PFSK-1 (cell line): ENCODE measurements at regions not wholly inside any gene's neighbourhood (a gene's known extent, or its start where the extent isn't known, plus 50 kb on each side); places are given as distances from the start of the nearest gene placed in this dataset.

Source experiments
- TAF1 ChIP-seq: IDR thresholded peaks from 2 replicates; pipeline ENCODE4 v1.6.1; 2012; ENCODE audit warnings: low read length, control low read depth, borderline replicate concordance; ENCODE audit not compliant: insufficient read depth
- TF ChIP-seq, protein P1 (sequence below), 2 experiments: IDR thresholded peaks; 2 replicates each; pipeline versions ENCODE4 v1.6.1 to v1.8.0; 2011 to 2012; ENCODE audit warnings: low read depth in 2 of 2, low read length in 2 of 2, control low read depth in 1 of 2, inconsistent platforms in 1 of 2, mild to moderate bottlenecking in 1 of 2, moderate library complexity in 1 of 2; ENCODE audit not compliant: insufficient read depth in 1 of 2

DNA sequence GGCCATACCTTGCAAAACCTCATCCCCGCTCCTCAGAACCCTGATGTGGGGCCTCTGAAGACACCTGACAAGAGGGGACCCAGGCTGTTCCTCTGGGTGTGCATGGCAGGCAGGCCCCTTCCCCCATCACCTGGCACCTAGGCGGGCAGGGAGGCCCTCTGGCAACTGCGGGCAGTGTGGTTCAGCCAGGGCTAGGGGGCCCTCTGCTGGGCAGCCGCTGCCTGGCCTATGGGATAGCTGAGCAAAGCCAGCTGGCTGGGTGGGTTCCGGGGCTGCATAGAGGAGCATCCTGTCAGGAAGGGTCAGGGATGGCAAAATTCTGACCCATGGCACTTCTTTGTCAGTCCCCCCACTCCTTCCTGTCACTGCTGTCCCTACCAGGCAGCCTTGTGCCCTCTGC is 228.7 kb upstream of the ASIC2 start:
- TF ChIP-seq, protein P1, sequence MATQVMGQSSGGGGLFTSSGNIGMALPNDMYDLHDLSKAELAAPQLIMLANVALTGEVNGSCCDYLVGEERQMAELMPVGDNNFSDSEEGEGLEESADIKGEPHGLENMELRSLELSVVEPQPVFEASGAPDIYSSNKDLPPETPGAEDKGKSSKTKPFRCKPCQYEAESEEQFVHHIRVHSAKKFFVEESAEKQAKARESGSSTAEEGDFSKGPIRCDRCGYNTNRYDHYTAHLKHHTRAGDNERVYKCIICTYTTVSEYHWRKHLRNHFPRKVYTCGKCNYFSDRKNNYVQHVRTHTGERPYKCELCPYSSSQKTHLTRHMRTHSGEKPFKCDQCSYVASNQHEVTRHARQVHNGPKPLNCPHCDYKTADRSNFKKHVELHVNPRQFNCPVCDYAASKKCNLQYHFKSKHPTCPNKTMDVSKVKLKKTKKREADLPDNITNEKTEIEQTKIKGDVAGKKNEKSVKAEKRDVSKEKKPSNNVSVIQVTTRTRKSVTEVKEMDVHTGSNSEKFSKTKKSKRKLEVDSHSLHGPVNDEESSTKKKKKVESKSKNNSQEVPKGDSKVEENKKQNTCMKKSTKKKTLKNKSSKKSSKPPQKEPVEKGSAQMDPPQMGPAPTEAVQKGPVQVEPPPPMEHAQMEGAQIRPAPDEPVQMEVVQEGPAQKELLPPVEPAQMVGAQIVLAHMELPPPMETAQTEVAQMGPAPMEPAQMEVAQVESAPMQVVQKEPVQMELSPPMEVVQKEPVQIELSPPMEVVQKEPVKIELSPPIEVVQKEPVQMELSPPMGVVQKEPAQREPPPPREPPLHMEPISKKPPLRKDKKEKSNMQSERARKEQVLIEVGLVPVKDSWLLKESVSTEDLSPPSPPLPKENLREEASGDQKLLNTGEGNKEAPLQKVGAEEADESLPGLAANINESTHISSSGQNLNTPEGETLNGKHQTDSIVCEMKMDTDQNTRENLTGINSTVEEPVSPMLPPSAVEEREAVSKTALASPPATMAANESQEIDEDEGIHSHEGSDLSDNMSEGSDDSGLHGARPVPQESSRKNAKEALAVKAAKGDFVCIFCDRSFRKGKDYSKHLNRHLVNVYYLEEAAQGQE (IDR thresholded peaks at IDR 0.05; ENCODE audit: insufficient read depth in 1 of 2, low read depth in 2 of 2, low read length in 2 of 2), result no peak
- TF ChIP-seq TAF1, result no peak
